NCI-H774 (cell line): ENCODE measurements at regions not wholly inside any gene's neighbourhood (a gene's known extent, or its start where the extent isn't known, plus 50 kb on each side); places are given as distances from the start of the nearest gene placed in this dataset.

ENCODE experiments used
- DNase-seq: peaks from one replicate; lab custom pipeline; 2025; lab: John Stamatoyannopoulos, UW

DNA sequence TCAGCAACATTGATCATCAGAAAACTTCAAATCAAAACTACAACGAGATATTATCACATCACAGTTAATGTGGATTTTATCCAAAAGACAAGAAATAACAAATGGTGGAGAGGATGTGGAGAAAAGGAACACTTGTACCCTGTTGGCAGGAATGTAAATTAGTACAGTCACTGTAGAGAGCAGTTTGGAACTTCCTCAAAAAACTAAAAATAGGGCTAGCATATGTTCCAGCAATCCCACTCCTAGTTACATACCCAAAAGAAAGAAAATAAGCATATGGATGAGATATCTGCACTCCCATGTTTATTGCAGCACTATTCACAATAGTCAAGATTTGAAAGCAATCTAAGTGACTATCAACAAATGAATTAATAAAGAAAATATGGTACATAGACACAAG is 887.7 kb upstream of the MAN1A1 start:
- DNase-seq: no peak

DNA sequence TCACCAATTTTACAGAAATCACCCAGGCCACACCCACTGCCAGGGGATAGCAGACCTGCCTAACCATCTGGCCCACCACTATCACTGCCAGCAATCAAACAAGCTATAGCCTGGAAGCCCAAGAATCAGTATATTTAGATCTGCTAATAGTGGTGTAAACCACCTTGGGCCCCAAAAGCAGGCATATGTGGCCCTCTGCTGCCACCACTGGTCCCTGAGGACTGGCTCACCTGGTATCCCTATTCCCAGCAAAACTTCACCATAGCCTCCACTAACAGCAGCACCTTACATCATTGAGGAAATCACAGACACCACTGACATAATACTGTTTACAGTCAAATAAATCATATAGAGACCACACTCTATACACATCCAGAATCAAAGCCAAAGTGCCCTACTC is 880.4 kb upstream of the MAN1A1 start:
- no peak for DNase-seq

DNA sequence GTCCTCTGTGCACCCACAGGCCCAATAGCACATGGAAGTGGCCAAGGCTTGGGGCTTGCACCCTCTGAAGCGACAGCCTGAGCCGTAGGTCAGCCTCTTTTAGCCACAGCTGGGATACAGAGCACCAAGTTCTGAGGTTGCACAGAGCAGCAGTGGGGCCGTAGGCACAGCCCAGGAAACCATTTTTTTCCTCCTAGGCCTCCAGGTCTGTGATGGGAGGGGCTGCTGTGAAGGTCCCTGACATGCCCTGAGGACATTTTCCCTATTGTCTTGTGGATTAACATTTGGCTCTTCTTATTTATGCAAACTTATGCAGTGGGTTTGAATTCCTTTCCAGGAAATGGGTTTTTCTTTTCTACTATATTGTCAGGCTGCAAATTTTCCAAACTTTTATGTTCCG is 878.7 kb upstream of the MAN1A1 start:
- no peak for DNase-seq

DNA sequence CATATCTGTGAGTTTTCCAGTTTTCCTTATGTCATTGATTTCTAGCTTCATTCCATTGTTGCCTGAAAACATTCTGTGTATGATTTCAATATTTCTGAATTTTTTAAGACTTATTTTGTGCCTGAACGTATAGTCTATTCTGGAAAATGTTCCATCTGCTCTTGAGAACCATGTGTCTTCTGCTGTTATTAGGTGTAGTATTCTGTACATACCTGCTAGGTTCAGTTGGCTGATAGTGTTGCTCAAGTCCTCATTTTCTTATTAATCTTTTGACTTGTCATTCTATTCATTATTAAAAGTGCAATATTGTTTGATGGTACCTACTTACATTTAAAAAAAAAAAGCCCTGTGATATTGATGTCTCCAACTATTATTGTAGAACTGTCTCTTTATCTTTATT is 869.8 kb upstream of the MAN1A1 start:
- no peak for DNase-seq

DNA sequence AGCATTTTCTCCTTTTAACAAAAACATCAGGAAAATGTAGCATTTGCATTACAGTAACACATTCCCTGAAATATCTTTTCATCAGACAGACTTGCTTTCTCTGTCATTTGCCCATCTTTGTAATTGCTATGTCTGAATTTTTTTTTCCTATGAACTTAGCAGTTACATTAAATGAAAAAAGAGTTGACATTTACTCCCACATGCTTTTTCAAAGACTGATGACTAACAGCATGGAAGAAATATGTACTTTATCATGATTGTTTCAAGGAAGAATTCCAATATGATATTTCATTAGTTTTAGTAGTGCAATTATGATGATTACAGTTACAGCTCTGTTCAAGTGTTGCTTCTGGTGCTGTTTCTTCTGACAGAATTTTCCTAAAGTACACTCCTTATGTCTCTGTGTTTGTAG is 864.5 kb upstream of the MAN1A1 start:
- DNase-seq: no peak

DNA sequence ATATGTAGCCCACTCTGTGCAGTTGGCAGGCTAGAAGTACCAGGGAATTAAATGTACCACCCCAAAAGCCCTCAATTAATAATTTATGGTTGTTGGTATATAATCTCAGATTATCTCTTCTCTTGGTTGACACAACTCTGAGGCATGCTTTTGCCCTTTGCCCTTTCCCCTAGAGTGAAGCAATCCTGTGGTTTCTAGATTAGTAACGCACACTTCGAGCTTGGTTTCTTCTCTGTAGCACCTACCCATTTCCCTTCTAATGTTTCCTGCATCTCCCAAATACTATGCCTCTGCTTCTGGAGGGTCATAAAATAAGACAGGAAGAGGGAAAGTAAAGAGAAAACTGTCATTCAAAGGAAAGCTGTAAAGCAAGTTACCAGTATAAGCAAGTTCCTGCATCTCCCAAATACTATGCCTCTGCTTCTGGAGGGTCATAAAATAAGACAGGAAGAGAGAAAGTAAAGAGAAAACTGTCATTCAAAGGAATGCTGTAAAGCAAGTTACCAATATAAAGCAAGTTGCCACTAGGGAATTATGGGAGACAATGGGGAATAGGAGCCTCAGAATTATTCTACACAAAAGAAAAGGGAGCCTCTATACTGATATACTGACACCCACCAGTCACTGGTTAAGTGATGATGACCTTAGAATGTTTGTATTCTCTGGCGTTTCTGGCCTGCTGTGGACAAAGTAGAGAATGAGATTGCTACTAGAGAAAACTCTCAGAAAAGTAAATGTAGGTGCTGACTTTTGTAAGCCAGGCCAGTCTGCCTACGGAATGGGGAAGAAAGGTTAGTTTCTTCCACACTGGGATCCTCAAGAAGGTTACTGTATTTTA is 862.6 kb upstream of the MAN1A1 start:
- DNase-seq: no peak

DNA sequence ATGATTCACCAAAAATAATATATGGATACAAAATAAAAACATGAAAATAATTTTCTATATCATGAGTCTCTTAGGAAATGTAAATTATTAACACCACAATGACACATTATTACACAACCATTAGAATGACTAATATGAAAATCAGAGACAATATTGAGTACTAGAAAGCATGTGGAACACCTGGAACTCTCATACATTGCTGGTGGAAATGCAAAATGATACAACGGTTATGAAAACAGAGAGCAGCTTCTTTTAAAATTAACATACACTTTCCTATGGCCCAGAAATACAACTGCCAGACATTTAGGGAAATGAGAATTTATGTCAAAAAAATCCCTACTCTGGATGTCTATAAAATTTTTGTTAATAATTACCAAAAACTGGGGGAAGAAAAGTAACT is 853.3 kb upstream of the MAN1A1 start:
- no peak for DNase-seq

DNA sequence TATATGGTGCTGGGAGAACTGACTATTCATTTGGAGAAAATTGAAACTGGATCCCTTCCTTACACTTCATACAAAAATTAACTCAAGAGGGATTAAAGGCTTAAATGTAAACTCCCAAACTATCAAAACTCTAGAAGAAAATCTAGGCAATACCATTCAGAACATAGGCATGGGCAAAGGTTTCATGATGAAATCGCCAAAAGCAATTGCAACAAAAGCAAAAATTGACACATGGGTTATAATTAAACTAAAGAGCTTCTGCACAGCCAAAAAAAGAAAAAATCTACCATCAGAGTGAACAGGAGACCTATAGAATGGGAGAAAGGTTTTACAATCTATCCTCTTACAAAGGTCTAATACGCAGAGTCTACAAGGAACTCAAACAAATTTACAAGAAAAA is 851.3 kb upstream of the MAN1A1 start:
- no peak for DNase-seq

DNA sequence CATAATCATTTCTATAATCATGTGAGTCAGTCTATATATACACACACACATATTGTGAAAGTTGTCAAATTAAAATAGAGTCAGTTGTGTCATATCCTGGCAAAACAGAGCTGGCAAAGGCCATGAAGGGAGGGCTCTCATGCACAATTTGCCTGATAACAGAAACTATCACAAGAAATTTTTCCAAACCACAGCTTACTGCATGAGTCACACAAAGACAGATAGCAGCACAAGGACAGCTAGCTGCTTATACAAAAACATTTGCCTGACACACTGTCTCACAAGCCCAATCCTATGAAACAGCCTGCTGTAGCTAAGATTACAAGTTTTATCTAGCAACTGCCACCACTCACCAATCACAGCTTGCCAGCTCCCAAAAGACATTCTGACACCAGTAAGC is 848.5 kb upstream of the MAN1A1 start:
- DNase-seq: no peak

DNA sequence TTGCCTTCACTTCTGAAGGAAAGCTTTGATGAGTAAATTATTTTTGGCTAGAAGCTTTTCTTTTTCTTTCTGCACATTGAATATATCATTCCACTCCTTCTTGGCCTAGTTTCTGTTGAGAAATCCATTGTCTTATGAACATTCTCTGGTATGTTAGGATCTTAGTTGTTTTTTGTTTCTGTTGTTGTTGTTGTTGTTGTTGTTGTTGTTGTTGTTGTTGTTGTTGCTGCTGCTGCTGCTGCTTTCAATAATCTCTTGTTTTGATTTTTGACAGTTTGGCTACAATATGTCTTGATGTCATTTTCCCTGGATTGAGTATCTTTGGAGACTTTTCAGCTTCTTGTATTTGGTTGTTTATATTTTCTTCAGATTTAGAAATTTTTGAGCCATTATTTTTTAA is 836.5 kb upstream of the MAN1A1 start:
- DNase-seq: no peak

DNA sequence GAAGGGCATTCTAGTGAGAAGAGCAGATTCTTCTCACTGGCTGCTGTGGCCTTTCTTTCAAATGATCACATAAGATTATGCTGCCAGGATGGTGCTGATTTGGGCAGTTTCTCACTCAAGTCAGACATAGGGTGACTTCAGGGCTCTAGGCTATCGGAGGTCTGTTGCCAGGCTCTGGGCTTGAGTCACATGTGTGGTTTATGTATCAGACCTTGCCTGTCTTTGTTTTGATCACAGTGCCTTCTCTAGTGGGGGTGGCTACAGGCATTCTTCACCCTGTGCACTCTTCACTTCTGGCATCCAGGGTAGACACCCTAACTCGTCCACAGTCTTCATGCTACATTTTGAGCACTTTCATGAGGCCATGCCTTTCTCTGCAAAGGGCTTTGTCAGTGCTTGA is 823.7 kb upstream of the MAN1A1 start:
- no peak for DNase-seq

DNA sequence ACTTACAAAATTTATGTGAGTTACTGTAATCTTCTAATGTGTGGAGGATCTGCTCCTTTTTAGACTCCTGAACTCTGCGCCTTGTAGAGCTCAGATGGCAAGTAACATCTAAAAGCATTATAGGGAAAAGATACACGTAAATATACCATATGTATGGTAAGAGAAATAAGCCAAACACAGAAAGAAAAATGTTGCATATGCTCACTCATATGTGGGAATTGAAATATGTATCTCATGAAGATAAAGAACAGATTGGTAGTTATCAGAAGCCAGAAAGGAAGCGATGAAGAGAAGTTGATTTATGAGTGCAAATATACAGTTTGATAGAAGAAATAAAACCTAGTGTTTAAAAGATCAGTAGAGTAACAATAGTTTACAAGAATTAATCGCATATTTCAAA is 815.0 kb upstream of the MAN1A1 start:
- no peak for DNase-seq

DNA sequence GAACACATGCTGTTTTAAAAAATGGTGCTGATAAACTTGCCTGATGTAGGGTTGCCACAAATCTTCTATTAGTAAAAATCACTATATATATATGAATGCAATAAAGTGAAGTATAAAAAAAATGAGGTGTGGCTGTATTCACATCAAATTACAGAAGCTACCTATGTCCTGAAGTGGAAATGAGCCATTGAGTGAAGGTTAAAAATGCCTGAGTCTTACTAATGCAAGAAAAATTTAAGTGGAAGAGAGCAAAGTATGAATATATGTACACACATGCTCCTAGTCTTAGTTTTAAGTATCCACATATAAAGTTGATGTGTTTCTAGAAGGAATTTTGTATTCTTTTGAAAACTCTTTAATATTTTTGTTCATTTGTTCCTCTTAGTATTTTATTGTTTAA is 808.3 kb upstream of the MAN1A1 start:
- no peak for DNase-seq

DNA sequence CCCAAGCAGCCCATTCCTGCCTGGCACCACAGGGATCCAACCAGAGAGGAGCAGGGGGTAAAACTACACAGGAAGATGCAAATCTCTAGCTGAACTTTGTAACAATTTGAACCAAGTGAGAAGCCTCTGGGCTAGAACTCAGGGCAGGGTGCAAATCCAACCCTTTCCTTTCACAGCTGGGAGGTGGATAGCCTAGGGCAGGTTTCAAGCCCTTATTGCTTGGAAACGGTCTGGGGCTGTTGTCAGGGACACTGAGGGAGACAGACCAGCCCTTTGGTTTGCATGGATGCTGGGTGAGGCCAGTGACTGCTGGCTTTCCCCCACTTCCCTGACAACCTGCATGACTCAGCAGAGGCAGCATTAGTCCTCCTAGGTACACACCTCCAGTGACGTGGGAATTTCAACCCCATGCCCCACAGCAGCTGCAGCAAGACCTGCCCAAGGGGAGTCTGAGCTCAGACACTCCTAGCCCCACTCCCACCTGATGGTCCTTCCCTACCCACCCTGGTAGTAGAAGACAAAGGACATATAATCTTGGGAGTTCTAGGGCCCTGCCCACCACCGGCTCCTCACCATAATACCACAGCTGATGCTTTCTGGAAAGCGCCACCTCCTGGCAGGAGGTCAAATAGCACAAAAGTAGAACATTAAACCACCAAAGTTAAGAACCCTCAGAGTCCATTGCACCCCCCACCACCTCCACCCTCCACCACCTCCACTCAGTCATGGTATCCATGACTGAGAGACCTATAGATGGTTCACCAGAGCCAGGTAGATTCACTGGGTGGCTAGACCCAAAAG is 797.7 kb upstream of the MAN1A1 start:
- DNase-seq: no peak

DNA sequence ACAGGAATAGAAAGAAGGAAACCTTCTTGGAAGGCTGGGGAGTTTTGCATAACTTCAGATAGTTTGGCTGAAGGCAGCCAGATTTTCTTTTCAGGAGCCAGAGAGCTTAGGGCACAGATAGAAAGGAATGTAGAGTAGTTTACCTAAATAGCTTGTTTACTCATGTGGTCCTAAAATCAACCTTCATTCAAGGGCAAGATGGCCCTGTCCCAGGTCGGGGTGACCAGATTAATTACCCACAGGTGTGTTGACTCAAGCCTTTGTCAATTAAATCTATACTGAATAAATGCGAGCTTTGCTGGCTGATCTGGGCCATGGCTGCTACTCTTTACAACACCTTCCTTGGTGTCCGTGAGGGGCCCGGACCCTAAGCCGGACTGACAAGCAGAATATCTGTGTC is 792.0 kb upstream of the MAN1A1 start:
- no peak for DNase-seq

DNA sequence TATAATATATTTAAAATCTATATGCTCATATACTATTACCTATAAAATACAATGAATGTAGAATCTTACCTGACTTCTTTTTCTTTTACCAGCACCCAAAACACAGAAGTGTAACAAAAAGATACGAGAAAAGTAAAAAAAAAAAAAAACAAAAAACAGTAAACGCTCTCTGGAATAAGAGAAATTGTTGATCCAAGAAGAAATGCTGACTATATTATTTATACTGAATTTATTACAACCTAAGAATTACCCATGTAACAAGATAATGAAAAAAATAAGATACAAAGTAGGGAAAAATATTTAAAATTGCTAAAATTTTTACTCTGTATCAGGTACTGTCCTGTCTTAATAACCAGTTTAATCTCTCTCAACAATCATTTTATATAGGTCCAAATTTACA is 787.9 kb upstream of the MAN1A1 start:
- DNase-seq: no peak

DNA sequence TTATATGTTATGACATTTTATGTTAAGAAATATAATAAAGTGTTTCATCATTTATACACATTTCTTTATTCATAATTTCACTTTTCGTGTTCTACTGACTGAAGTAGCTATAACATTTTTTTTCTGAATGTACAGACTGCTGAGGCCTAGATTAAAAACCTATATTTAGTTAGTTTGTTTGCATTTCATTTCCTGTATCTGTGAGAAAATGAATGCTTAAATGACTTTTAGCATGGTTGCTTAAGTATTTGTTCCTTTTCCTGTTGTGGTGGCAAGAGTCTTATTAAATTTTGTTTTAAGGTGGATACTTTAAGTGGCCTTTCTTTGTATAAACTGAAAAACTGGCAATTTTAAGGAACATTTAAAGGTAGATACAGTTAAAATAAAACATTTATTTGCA is 779.7 kb upstream of the MAN1A1 start:
- DNase-seq: no peak

DNA sequence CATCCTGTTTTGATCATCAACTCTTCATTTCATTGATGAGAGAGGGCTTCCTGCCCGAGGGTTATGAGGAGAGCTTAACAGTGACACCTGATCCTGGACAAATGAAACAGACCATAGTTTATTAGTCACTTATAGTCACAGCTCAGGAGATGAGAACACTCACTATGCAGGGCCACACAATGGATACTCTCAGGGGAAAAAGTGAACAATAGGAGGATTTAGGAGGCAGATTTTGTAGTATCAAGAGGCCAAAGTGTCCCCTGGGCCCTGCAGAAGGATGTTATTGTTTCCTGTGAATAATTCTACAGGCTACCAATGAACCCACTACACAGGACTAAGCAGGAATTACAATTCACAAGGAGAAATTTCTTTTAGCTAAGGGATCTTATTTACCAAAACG is 772.8 kb upstream of the MAN1A1 start:
- no peak for DNase-seq

DNA sequence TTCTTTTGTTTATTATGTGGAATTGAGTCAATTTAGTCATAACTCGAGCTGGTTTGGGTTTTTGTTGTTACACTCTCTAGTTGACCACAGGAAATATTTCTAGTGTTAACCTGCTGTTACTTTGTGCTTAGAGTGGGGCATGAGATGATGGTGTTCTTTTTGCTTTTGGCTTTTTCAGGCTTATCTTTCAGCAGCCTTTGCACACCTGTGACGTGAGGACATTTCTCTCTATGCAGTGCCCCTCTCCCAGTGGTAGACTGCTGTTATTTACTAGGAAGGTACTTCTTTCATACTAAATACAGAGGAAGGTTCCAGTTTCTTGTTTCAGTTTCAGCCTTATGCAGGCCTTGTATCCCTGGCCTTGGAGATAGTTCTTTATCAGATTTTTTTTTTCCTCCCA is 766.8 kb upstream of the MAN1A1 start:
- no peak for DNase-seq

DNA sequence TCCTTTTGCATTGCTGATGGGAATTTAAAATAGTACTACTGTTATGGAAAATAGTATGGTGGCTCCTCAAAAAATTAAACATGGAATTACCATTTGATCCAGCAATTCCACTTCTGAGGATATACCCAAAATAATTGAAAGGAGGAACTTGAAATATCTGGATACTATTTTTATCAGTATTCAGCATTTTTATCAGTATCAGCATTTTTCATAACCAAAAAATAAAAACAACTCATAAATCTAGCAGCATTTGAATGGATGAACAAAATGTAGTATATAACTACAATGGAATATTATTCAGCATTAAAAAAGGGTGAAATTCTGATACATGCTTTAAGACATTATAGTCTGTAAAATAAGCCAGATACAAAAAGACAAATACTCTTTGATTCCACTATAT is 763.4 kb upstream of the MAN1A1 start:
- DNase-seq: no peak

DNA sequence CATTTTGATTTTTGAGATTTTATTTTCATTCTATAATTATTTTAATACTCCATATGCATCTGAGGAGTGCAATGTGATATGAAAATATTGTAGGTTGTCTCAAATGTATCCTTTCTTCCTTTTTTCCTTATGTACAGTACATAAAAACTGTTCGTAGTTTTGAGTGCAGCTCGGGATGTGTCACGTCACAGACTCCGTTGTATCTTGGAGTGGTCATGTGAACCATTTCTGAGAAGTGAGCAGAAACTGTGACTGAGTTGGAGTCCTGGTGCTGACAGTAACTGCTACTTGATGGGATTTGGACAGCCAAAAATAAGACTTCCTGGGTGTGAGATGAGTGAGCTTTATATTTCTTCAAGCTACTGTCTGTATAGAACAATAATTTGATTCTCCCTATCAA is 761.4 kb upstream of the MAN1A1 start:
- DNase-seq: no peak

DNA sequence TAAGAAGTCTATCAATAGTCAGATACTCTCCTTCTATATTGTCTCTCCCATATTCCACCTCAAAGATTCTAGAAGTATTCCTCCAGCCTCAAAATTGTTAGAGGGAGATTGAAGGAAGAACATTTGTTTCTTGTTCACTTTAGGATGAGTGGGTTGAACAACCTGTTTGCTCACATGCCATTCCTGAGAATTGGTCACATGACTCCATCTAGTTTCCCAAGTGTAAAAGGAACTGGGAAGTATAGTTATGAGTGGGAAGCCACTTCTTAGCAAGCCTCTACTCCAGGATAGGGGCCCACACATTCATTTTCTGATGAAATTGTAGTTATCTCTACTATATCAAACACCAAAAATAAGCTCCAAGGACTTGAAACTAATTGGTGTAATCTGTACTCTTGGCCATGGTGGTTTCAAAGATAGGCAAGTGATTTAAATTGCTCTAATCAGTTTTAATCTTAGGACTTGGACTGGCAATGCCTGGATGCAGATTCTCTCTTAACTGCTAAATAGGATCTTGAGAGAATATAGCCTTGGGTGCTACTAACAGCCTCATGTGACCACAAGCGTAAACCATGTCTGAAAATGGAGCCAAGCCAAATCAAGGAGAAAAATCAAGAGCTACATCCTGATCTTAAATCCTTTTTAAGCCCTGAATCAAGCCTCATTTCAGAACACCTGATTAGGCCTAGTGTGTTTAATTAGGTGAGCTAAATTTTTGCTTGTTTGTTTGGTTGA is 758.7 kb upstream of the MAN1A1 start:
- DNase-seq: no peak

DNA sequence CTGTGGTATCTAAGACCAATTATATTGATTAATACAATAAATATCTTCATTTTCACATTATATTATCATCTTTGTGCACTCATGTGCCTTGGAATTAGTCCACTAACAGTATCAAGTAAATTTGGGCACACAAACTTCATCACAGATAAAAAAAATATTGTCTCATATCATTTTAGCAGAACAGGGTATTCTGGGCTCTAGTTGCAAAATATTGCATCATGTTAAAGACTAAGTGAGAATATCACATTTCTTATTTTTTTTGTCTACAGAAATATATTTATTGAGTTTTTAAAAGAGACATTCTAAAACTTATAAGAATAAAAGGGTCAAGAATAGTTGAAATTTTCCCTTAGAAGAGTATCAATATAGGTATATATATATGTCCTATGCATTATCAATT is 754.1 kb upstream of the MAN1A1 start:
- no peak for DNase-seq
